EH (cell line): ENCODE measurements at regions not wholly inside any gene's neighbourhood (a gene's known extent, or its start where the extent isn't known, plus 50 kb on each side); places are given as distances from the start of the nearest gene placed in this dataset.
A peak's percentile ranks its signal among the peaks of the same experiment; 100 is the strongest.
"Not testable (repeated sequence)": the region's sequence is repeated elsewhere in the genome, so short reads cannot be mapped to it uniquely, and the experiment has no call there.

Experiments used
- DNase-seq: peaks from one replicate; pipeline ENCODE4 v3.0.0-alpha.2; 2015; ENCODE audit warnings: low read depth

DNA sequence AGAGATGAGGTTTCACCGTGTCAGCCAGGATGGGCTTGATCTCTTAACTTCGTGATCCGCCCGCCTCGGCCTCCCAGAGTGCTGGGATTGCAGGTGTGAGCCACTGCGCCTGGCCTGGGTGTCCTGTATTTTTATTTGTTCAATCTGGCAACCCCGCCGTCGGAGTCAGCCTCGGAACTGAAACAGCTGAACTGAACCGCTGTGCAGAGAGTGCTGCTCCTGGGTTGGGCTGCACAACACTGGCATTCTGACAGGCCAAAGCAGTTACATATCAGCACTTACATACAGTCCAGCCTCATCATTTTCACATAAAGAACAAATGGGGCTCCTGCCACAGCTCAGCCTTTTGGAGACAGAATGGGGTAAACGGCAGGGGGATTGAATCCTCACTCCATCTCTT is 185.6 kb downstream of the C9orf50 start:
- DNase-seq = no peak

DNA sequence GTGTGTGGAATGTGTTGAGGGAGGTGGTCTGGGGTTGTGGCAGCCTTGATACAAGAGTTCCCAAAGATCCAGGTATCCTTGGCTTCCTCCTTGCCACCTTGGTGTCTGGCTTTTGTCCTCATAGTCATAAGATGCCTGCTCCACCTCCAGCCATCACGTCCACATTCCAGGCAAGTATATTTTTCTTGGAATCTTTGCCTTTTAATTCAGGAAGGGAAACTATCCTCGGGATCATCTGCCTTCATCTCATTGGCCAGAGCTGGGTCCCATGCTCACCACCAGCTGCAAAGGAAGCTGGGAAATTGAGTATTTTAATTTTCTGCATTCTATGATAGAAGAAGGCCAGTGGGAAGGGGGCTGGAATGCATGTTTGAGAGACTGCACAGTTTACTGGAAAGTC is 186.7 kb downstream of the C9orf50 start:
- DNase-seq = peak; percentile 53

DNA sequence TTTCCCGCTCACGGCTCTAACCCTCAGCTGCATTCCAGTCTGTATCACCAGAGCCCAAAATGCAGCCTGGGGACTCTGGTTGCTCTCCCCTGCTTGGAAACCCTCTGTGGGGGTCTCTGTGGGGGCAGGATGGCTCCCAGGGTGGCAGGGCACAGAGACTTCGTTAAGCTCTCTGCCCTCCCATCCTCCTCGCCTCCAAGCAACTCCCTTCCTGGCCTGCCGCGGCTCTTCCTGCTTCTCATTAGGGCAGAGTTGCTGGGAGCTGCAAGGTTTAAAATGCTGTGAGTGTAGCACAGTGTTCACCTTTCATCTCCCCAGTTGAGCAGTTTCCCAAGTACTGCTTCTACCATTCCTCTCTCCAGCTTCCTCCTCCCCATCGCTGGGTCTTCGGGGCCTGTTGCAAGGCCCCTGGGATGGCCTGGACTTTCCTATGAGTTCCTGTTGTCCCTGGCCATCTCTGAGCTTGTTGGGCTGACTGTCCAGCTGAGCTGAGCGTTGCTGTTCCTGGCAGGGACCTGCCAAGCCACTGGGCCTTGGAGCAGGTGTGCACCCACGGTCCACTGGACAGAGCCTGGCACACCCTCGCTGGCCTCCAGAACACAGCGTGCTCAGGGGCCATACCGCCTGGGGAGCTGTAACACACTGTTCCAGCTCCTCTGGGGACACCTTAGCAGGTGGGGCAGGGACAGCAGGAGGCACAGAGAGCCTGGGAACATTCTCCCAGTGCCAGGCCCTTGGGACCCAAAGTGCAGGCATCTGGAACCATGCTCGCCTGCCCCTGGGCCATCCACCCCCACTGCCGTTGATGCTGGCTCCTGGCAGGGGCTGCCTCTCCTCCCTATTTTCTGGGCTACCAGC is 188.4 kb downstream of the C9orf50 start:
- no peak for DNase-seq

DNA sequence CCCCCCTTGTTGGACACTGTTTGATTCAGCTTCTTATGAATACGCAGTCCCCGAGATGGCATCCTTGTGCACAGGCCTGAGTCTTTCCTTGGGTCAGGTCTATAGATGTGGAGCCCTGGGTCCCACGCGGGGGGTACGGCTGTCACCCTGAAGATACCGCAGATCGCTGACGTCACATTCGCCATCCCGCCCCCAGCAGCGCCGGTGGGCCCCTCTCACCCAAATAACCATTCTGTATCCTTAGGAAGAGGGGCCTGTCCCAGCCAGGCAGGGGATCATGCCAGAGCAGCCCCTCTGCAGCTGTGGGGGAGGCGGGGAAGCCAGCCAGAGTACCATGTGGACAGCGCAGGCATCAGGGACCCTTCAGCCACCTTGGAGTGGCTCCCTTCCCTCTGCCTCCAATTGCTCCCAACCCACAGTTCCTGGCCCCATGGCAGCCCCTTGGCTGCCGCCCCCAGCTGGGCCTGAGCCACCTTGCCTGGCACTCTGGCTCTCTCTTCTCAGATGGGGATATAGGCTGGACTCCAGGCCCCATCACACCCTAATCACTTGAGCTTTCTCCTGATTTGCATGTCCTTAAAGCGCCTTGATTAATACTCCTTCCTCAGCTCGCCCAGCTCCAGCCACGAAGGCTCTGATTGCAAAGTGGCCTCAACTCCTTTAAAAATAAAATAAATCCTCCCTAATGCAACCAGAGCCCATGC is 189.8 kb downstream of the C9orf50 start:
- no peak for DNase-seq

DNA sequence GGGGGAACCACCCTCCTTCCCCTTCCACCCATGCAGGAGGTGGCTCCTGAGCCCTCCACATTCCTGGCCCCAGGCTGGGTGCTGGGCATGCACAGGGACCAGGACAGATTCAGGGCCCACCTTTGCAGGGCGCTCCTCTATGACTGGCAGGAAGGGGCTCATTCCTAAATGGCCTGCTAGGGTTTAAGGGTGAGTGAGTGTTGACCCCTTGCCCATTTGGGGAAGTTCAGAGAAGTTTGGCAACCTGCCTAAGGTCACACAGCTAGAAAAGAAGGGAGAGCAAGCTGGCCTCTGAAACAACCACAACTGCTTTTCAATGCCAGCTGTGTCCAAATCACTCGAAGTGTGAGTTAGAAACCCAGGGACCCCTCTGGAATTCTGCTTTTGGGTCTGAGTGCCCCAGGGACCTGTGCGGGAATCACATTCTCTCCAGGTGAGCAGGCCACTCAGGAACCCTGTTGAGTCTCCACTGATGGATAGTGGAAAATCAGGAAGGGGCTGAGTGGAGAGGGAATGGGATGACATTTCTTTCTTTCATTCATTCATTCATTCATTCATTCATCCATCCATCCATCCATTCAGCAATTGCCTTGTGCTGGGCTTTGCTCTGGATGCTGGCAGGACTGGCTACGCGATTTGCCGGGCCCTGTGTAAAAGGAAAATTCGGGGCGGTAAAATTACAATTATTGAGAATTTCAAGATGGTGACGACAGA is 191.9 kb downstream of the C9orf50 start:
- no peak for DNase-seq

DNA sequence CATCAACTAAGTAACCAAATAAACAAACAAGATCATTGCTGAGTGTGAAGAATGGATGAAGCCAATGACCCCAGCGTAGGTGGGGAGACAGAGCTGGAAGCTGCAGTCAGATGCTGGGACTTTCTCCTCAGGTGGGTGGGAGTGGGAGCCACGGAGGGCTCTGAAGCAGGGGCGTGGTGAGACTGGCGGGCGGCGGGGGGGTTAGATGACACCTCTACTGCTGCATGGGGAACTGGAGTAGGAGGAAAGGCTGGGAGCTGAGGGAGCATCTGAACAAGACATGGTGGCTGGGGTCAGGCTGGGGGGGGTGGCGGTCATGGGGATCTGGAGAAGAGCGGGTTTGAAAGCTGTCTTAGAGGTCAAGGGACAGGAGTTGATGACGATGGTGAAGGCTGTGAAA is 193.8 kb downstream of the C9orf50 start:
- DNase-seq = no peak

DNA sequence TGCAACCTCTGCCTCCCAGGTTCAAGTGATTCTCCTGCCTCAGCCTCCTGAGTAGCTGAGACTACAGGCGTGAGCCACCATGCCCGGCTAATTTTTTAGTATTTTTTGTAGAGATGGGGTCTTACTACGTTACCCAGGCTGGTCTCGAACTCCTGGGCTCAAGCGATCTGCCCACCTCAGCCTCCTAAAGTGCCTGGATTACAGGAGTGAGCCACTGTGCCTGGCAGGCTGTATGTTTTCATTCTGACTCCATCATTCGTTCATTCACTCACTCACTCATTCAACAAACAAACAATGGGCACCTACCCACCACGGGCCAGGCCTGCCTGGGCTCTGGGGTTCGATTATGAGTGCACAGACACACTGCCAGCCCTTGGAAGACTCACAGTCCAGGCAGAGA is 197.1 kb downstream of the C9orf50 start:
- not testable (repeated sequence) for DNase-seq

DNA sequence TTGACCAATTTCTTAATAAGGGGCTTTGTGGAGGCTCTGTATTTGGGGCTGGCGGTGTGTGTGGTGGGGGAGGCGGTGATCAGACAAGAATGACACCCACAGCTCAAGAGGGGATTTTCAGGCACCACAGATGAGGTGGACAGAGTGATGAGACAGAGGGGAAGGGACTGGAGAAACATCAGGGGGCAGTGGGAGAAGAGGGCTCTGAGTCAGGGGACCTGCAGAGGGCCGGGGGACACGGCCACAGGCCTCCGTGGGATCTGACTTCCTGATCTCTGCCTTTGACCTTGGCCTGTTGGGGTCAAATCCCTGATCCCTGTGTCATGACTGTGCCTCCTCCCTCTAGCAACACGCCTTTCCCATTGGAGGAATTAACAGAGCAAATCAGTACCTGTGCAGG is 197.7 kb downstream of the C9orf50 start:
- DNase-seq = no peak

DNA sequence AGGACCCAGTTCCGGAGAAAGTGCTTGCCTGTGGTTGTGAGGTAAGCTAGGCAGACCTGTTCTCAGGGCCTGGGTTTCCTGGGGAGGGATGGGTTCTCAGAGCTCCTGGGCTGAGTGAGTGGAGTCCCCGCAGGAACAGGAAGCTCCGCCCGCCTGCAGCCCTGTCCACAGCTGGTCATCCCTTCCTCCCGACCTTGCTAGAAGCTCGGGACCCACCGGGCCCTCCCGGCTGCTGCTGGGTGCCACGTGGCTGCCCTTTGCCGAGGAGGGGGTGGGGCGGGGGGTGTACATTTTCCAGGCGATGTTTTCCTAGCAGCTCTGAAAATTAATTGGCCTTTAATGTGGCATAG is 198.1 kb downstream of the C9orf50 start:
- DNase-seq = peak; percentile 41

DNA sequence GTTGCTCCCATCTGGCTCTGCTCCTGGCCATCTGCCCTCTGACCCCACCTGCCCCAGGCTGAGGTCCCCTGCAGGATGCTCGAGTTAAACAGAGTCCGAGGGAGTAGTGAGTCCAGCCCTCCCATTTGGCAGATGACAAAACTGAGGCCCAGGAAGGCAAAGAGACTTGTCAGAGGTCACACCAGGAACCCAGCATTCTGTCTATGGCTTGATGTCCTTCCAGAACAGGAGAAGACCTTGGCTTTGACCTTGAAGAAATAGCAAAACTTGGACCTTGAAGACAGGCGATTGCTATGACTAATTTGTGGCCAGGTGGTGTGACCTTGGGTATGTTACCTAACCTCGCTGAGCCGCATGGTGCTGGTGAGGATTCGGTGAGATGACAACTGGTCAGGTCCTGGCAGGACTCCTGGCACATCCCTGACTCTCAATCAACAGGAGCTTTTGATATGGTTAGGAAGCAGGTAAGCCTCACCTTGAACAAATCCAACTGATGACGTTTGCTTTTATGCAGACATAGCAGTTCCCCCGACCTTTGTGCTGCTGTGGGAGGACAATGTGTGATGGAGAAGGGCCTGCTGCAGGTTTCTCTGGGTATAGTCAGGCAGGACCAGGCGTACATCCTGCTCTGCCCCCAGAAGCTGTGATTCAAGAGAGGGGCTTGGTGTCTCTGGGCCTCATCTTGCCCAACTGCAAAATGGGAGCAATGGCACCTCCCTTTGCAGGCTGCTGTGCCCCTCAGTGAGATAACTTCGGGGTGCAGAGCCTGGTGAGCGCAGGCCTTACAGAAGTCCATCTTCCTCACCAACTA is 198.7 kb downstream of the C9orf50 start:
- no peak for DNase-seq

DNA sequence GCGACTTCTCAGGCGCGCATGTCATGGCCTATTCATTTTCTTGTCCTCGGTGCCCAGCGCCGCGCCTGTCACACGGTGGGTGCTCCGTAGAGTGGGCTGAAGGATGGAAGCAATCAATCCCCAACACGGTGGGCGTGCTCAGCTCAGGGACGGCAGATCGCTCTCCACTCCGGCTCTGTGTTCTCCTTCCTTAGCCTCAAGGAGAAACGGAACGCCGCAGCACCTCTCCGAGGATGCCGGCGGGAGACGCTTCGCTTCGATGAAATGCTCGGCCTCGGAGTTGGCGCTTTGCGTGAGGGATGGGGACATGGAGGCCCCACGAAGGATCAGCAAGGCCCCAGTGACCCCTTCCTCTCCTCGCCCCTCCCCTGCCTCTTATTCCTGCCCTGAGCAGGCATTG is 199.5 kb downstream of the C9orf50 start:
- DNase-seq = no peak

DNA sequence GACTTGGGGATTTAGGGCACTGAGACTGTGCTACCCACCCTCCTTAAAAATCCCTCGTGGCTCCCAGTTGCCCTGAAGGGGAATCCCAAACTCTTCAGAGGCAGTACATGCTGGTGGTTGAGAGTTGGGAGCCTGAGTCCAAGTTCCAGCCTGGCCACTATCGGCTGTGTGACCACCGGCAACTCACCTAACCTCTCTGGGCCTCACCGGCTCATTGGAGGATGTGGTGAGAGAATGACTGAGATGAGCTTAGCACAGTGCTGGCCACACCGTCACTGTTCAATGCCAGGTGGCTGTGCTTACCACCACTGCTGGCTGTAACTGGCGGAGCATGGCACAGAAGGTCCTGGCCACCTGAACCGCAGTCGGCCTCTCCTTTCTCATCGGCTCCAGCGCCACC is 200.2 kb downstream of the C9orf50 start:
- DNase-seq = no peak

DNA sequence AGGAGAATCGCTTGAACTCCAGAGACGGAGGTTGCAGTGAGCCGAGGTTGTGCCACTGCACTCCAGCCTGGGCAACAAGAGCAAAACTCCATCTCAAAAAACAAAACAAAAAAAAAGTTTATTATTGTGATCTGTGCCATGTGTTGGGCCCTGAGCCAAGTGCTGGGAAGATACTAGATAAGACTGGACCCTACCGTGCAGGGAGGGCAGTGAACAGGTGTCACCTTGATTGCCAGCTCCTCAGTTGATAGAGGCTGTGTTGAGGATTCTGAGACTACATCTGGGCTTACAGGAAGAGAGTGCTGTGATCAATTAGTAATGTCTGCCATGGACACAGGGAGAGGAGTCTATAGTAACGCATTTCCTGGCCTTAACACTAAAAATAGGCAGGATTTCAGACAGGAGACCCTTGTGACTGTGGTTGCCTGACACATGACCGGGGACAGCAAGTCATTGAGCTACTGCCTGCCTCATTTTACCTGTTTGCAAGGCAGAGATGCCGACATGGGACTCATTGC is 201.5 kb downstream of the C9orf50 start:
- no peak for DNase-seq

DNA sequence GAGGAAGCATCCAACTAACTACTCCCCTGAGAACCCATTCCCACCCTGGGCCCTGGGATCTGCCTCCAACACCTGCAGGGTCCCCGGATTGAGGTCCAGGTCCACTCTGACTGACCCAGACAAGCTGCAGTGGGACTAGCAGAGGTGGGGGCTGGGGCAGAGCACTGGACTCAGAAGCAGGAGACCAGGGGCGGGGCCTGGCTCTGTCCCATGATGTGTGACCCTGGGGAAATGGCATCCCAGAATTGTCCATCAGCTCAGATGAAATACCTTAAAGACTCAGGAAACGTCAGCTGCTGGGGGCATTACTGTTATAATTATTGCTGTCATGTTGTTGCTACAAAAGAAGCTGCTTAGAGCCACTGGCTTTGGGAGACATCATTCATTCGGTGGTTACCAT is 202.4 kb downstream of the C9orf50 start:
- no peak for DNase-seq

DNA sequence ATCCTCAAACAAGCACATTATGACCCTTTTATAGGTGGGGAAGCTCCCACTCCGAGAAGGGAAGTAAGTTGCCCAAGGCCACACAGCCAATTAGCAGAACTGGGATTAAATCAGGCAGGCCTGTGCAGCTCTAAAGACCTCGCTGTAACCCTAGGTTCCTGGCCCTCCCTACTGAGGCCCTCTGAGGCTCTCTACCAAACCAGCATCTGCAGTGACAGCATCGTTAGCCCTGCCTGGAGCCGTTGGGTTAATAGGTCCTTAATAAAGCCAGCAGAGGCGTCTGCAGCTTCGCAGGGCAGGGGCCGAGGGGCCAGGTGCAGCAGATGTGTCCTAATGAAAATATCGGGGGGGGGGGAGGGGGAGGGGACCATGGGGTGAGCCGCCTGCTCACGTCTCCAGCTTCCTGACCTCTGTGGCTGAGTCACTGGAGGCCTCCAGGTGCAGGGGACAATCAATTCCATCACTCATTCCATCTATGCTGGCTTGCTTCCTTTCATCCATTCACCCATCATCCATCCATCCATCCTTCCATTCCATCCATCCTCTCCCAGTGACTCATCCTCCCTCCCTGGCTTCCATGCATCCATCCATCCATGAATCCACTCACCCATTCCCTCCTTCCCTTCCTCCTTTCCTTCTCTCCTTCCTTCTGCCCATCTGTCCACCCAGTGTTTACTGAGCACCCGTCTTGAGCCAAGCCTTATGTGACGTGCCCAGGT is 203.9 kb downstream of the C9orf50 start:
- DNase-seq = peak; percentile 43

DNA sequence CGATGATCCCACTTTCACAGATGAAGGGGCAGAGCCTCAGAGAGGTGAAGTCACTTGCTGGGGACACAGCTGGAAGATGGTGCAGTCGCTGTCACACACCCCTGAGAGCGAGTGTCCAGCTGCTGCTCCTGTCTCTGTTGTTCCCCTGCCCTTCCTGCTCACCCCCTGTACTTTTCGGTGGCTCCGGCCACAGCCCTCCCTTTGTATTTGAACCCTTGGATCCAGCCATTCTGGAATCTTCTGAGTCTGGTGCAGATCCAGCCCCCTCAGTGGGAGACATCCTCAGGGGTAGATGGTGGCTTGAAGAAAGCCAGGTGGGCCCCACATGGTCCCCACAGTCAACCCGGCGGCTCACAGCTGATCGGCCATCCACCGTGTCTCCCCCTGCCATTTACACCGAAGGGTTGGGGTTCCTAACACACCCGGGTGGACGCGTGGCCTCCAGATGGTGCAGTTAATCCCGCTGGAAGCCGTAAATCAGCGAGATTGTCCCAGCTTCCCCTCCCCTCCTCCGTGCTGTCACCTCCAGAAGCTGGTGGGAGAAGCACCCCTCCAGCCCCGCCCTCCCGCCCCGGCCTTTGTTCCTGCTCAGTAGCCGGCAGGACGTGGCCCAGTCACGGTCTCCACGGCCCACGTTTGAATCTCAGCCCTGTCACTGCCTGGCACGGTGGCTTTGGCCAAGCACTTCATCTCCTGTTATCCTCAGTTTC is 204.8 kb downstream of the C9orf50 start:
- DNase-seq = no peak

DNA sequence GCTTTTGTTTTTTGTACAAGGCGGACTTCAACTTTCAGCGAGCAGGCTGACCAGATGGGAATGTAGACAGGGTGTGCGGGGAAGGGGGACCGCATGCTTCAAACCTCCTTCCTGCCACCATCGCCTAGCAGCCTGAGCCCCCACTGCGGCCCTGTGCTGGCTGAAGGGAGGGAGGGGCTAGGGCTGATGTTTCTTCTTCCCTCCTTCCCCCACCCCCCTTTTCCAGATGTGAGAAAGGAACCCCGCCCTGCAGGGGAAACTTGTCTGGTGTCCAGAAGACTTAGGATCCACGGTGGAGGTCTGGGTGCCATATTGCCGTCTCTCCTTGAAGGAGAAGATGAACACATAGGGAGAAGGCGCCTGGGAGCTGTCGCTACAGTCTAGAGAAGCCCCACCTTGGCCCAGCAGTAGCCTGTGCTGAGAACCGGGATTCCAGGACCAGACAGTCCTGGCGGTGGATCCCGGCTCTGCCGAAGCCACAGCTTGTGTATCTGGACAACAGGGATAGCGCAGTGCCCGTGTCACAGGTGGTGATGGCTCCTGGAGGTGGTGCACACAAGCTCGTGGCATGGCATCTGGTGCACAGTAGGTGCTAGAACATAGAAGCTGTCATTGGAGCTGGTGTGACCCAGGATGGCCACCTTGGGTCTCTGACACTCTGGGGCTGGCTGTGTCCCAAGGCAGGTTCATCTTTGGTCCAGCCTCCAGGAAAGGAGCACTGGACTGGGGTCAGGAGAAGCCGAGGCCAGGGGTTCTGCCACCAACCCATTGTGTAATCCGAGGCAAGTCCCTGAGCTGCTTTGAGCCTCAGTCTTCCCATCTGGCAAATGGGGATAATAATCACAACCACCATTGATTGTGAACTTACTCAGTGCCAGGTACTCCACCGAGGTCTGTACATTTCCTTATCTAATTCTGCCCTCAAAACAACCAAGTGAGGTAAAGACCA is 205.6 kb downstream of the C9orf50 start:
- DNase-seq = no peak

DNA sequence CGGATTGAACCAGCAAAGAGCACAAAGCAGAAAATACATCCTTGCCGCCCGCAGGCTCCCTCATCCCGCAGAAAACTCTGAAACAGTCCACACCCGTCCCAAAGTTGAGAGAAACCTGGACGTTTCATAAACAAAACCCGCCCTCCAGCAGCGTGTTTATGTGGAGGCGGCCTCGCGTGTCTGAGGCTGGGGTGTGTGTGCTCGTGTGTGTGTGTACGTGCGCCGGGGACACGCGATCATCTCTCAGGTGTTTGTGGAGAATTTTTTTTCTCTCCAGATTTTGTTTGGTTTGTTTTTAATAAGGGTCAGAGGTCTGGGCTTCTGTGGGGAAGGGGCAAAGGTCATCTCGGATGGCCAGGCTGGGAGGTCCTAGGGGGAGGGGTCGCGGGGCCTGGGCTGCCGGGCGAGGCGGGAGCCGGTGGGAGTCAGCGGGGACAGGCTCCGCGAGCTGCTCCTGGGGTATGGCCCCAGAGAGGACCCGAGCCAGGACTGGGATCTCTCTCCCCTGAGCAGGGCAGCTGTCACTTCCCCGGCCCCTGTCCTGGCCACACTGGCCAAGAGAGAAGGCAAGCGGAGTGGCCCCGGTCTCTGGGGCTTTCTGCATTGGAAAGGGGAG is 206.4 kb downstream of the C9orf50 start:
- DNase-seq = peak; percentile 53
